NCI-H2171 treated with DMSO at 0.1 percent for 48 hours (cell line): ENCODE measurements at regions not wholly inside any gene's neighbourhood (a gene's known extent, or its start where the extent isn't known, plus 50 kb on each side); places are given as distances from the start of the nearest gene placed in this dataset.

Experiments
- DNase-seq: peaks from one replicate; lab custom pipeline; 2025; lab: John Stamatoyannopoulos, UW

GRCh38 chr17:79470754-79471153 is 140.1 kb downstream of the RBFOX3 start:
- peak; percentile 41 for DNase-seq

- no peak for DNase-seq
These were observed 141.2 kb downstream of the RBFOX3 start for GRCh38 chr17:79469646-79470045.

- DNase-seq = no peak
These were observed 142.5 kb downstream of the RBFOX3 start for GRCh38 chr17:79468183-79468944.

GRCh38 chr17:79466562-79467350 is 144.1 kb downstream of the RBFOX3 start:
- DNase-seq = no peak

- DNase-seq = no peak
These were observed 145.2 kb downstream of the RBFOX3 start for GRCh38 chr17:79465681-79466025.

- DNase-seq = peak; percentile 93
These were observed 145.7 kb downstream of the RBFOX3 start for GRCh38 chr17:79465011-79465680.

- peak; percentile 49 for DNase-seq
These were observed 146.4 kb downstream of the RBFOX3 start for GRCh38 chr17:79464318-79465010.

- peak; percentile 87 for DNase-seq
These were observed 147.2 kb downstream of the RBFOX3 start for GRCh38 chr17:79463421-79464317.

GRCh38 chr17:79461041-79461440 is 149.8 kb downstream of the RBFOX3 start:
- no peak for DNase-seq

- no peak for DNase-seq
These were observed 151.0 kb downstream of the RBFOX3 start for GRCh38 chr17:79459846-79460245.

- DNase-seq = peak; percentile 18
These were observed 151.7 kb downstream of the RBFOX3 start for GRCh38 chr17:79459003-79459655.

- DNase-seq = no peak
These were observed 152.5 kb downstream of the RBFOX3 start for GRCh38 chr17:79458356-79458755.

- no peak for DNase-seq
These were observed 153.0 kb downstream of the RBFOX3 start for GRCh38 chr17:79457889-79458288.

- no peak for DNase-seq
These were observed 153.5 kb downstream of the RBFOX3 start for GRCh38 chr17:79457376-79457775.

GRCh38 chr17:79455636-79456035 is 155.2 kb downstream of the RBFOX3 start:
- DNase-seq = no peak

GRCh38 chr17:79454826-79455225 is 156.0 kb downstream of the RBFOX3 start:
- no peak for DNase-seq

GRCh38 chr17:79453481-79453880 is 157.4 kb downstream of the RBFOX3 start:
- no peak for DNase-seq

- no peak for DNase-seq
These were observed 158.1 kb downstream of the RBFOX3 start for GRCh38 chr17:79452706-79453105.

GRCh38 chr17:79451167-79451566 is 159.7 kb downstream of the RBFOX3 start:
- DNase-seq = no peak

GRCh38 chr17:79446399-79447009 is 164.3 kb downstream of the RBFOX3 start:
- no peak for DNase-seq
